ENCODE measurements at regions not wholly inside any gene's neighbourhood (a gene's known extent, or its start where the extent isn't known, plus 50 kb on each side); places are given as distances from the start of the nearest gene placed in this dataset.

GRCh38 chr6:144796070-144796469 lies 510.9 kb downstream of the UTRN start:
- Mint-ChIP-seq H3K27ac (no peak overlapping the region), H3K36me3 (peaks cover 48% of the 10 kb centered on the region), H3K4me3 (no peak overlapping the region), H3K4me1 (no peaks in the 10 kb centered on the region), H3K27me3 (ENCODE audit: low read depth) (no peaks in the 10 kb centered on the region), H3K9me3 (peaks cover 14% of the 10 kb centered on the region)
- CTCF ChIA-PET: no interaction called here
- TF ChIP-seq CDX4 (CRISPR knock-in tag; IDR thresholded peaks at IDR 0.05; ENCODE audit: borderline replicate concordance) (no peak), ETV6 (CRISPR knock-in tag; IDR thresholded peaks at IDR 0.05) (no peak), MLX (CRISPR knock-in tag; IDR thresholded peaks at IDR 0.05) (no peak)
- DNase-seq (ENCODE audit: low spot score): no peak
- no peak for ATAC-seq
- POLR2A ChIA-PET: no interaction called here

- ATAC-seq (no peak), DNase-seq (ENCODE audit: low spot score) (no peak)
- Mint-ChIP-seq H3K27me3 (ENCODE audit: low read depth) (no peaks in the 10 kb centered on the region), H3K4me1 (no peaks in the 10 kb centered on the region), H3K27ac (no peak overlapping the region), H3K36me3 (peaks cover 45% of the 10 kb centered on the region), H3K9me3 (peaks cover 14% of the 10 kb centered on the region), H3K4me3 (no peak overlapping the region)
- TF ChIP-seq ZNF317 (CRISPR knock-in tag; IDR thresholded peaks at IDR 0.05; ENCODE audit: borderline replicate concordance, low read depth) (no peak), MAX (CRISPR knock-in tag; IDR thresholded peaks at IDR 0.05) (no peak), SMAD3 (CRISPR knock-in tag; IDR thresholded peaks at IDR 0.05; ENCODE audit: borderline replicate concordance) (no peak), RELA (CRISPR knock-in tag; IDR thresholded peaks at IDR 0.05; ENCODE audit: borderline replicate concordance) (no peak), ZNF416 (CRISPR knock-in tag; IDR thresholded peaks at IDR 0.05) (no peak)
- POLR2A ChIA-PET: no interaction called here
- CTCF ChIA-PET: no interaction called here
These were observed 512.9 kb downstream of the UTRN start for GRCh38 chr6:144797881-144798589.

- Mint-ChIP-seq H3K4me1 (no peaks in the 10 kb centered on the region), H3K27ac (no peak overlapping the region), H3K4me3 (no peak overlapping the region), H3K27me3 (ENCODE audit: low read depth) (no peaks in the 10 kb centered on the region), H3K9me3 (no peaks in the 10 kb centered on the region), H3K36me3 (no peaks in the 10 kb centered on the region)
- POLR2A ChIA-PET: no interaction called here
- CTCF ChIA-PET: no interaction called here
- ATAC-seq (no peak), DNase-seq (ENCODE audit: low spot score) (no peak)
- TF ChIP-seq NR2C2 (CRISPR knock-in tag; IDR thresholded peaks at IDR 0.05) (no peak), TP53 (CRISPR knock-in tag; IDR thresholded peaks at IDR 0.05) (no peak), AR (CRISPR knock-in tag; IDR thresholded peaks at IDR 0.05) (no peak), USF2 (CRISPR knock-in tag; IDR thresholded peaks at IDR 0.05) (no peak), USF1 (CRISPR knock-in tag; IDR thresholded peaks at IDR 0.05) (no peak), OVOL2 (CRISPR knock-in tag; IDR thresholded peaks at IDR 0.05; ENCODE audit: borderline replicate concordance) (no peak), JUN (CRISPR knock-in tag; IDR thresholded peaks at IDR 0.05) (no peak), HMGA2 (CRISPR knock-in tag; IDR thresholded peaks at IDR 0.05) (no peak), FOXJ3 (CRISPR knock-in tag; IDR thresholded peaks at IDR 0.05; ENCODE audit: borderline replicate concordance) (no peak), SP1 (CRISPR knock-in tag; conservative IDR thresholded peaks at IDR 0.05) (no peak), ATF6 (CRISPR knock-in tag; IDR thresholded peaks at IDR 0.05) (no peak), ELF4 (CRISPR knock-in tag; IDR thresholded peaks at IDR 0.05; ENCODE audit: low read depth) (no peak), ERG (CRISPR knock-in tag; IDR thresholded peaks at IDR 0.05) (no peak), ZNF219 (CRISPR knock-in tag; IDR thresholded peaks at IDR 0.05; ENCODE audit: borderline replicate concordance) (no peak), MXD4 (CRISPR knock-in tag; IDR thresholded peaks at IDR 0.05; ENCODE audit: borderline replicate concordance) (no peak)
These were observed 519.2 kb downstream of the UTRN start for GRCh38 chr6:144804246-144804790.

Measured in WTC11 (cell line).